NCI-H526 (cell line): ENCODE measurements at regions not wholly inside any gene's neighbourhood (a gene's known extent, or its start where the extent isn't known, plus 50 kb on each side); places are given as distances from the start of the nearest gene placed in this dataset.

Experiments used
- DNase-seq, 2 experiments: peaks; one replicate each; lab custom pipeline; 2025; lab: John Stamatoyannopoulos, UW

DNA sequence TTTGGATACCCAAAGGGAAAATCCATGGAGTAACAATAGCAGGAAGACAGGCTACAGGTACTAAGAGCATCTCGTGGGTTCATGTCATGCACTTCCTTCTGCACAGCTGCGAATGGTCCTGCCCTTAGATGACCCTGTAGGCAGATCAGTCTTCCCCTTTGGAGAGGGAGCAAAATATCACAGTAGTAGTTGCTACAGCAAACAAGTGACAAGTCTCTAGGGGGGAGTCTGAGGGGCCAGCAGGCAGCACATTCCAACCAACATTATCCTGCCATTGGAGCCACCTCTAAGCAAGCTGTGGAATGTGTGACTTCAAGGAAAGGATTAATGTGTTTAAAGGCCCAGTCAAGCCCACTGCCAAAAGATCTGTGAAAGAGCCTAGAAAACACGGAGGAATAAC is 273.2 kb upstream of the PARD3B start:
- no peak for DNase-seq

DNA sequence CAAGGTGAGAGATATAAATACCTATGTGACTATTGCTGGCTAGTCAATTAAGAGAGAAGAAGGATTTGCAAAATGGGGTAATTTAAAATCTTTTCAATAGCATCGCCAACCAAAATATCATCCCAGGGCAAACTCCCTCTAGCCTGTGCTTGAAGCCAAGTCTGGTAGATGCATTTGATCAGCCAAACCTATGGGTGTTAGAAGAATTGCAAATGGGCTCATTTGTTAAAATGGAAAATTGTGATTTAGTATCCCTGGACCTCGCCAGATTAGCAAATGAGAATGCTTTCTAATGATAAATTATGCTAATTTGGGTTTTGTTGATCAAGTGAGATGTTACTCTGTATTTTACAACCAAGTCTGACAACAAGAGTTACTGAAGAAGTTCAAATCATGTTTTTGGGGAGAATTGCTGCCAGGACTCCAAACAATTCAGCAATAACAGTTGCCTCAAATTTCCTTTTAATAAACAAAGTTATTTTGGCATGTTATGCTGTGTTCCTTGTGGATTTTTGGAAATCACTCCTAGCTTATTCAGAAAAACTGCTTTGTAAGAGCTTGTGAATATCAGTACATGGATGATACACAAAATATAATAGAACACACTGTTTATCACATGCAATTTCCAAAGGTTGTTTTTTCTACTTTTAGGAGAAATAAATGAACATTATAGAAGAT is 272.5 kb upstream of the PARD3B start:
- DNase-seq: no peak

- no peak for DNase-seq
These were observed 270.8 kb upstream of the PARD3B start for GRCh38 chr2:204274429-204274828.

GRCh38 chr2:204274991-204275390 is 270.3 kb upstream of the PARD3B start:
- no peak for DNase-seq

DNA sequence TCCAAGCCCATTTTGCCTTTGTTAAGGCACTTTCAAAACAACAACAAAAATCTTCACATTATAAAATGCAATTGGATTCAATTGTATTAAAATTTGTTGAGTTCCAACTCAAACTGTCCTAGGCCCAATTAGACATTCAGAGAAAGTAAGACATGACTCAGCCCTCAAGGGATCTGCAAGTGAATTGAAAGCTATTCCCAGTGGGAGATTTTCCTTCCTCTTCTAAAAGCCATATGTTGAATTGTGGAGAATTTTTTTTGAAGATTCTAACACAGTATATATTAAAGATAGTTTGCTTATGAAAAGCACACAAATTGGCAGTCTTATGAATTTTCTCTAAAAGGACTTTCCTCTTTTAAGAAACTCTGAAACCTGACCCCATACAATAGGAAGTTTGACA is 268.0 kb upstream of the PARD3B start:
- no peak for DNase-seq

DNA sequence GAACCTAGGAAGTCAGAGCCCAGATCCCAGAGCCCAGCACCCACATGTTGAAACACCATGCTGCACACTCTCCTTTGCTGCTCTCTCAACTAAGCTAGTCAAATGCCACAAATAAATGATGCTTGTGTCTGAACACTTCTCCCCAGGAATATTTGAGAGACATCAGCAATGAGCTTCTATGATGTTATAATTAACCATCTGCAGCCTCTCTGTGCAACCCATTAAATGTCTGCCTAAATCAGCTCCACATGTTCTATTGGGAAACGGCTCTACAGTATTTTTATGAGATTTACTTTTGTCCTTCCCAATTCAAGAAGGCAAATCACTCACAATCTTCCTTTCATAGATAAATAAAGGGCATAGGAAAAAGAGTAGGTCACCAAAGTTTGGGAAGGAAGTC is 266.8 kb upstream of the PARD3B start:
- no peak for DNase-seq

DNA sequence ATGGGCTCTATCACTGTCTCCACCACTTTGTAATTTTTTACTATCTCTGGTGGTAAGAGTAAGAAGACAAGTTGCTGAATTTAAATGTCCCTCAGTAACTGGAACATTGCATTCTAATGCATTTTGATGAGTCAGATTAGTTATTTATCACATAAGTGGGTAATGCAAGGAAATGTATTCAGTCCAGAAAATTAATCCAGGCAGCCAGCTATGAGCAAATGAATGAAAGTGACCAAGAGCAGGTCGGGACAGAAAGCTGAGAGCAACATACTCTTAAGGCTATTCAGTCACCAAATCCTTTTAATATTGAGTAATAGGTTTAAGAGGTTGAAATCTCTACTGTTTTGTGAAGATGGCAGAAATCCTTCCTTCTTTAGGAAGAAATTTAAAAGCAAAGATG is 265.5 kb upstream of the PARD3B start:
- no peak for DNase-seq

GRCh38 chr2:204280262-204280668 is 265.0 kb upstream of the PARD3B start:
- no peak for DNase-seq

- DNase-seq: no peak
These were observed 263.2 kb upstream of the PARD3B start for GRCh38 chr2:204282081-204282480.

DNA sequence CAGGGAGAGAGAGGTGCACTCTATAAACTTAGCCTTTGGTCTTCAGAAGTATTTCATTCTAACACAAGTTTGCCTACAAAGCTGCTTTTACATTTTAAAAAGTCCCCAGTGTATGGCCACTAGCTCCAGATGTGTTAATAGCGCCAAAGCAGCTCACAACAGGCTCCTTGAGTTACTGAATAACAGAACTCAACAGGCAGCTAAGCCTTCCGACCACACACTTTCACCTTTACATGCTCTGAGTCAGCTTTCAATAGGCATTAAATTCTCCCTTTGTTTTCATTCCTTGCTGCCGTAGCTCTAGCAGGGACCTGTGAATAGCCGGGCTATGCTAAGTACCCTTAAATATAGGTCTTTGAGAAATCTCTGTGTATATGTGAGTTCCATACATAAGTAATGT is 262.8 kb upstream of the PARD3B start:
- DNase-seq: no peak

- DNase-seq: no peak
These were observed 256.2 kb upstream of the PARD3B start for GRCh38 chr2:204289066-204289465.

GRCh38 chr2:204292439-204292838 is 252.8 kb upstream of the PARD3B start:
- no peak for DNase-seq

DNA sequence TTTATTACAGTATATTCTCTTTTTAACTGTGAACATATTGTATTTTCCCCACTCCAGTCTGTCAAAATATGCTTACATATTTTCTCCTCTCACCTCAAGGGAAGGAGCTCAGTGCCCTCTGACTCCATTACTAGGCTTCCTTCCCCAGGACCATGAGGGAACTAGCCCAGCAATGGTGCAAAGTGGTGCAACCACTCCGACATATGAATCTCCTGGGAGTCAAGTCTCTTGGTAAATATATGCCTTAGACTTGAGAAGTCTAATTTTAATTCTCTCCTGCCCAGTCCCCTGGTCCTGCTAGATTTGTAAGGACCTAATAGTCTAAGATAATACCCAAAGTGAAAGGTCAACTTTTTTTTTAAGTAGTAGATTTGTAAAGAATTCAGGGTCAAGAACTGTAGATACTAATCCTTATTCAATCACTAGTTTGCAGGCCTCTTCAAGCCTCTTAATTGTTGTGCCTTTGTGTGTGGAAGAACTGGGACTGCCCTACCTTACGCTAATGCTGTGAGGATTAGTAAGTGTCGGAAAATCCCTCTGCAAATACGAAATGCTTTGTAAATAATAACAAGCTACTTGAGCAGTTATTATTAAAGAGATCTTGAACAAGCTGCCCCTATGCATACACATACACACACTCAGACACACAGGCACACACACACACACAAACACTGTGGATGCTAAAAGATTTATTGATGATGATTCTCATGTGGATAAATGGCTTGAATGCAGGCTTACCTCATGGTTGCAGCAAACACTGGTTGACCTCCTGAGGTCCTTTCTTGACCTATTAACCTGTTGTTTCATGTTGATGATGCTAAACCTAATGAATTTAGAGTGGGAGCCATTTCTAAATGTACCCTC is 251.2 kb upstream of the PARD3B start:
- no peak for DNase-seq

GRCh38 chr2:204298404-204298803 is 246.9 kb upstream of the PARD3B start:
- no peak for DNase-seq

DNA sequence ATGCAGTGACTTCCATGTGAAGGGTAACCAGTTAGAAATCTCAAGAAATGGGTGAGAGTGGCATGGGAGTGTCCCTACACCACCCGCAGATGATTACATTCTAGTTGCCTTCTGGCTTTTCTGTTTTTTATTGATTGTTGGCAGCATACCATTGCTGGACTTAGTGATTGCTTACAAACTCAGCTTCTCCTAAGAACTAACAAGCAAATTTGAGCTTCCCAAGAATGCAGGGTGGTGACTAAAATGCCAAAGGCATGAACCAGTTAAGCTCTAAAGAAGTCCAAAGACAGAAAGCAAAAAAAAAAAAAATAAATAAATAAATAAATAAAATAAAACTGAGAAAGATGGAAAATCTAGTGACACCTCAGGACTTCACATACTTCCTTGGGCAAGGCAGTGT is 245.5 kb upstream of the PARD3B start:
- no peak for DNase-seq

GRCh38 chr2:204306667-204307066 is 238.6 kb upstream of the PARD3B start:
- no peak for DNase-seq

- DNase-seq: no peak
These were observed 233.2 kb upstream of the PARD3B start for GRCh38 chr2:204312105-204312504.

GRCh38 chr2:204313256-204313655 is 232.0 kb upstream of the PARD3B start:
- no peak for DNase-seq

GRCh38 chr2:204315236-204315662 is 230.0 kb upstream of the PARD3B start:
- no peak for DNase-seq

DNA sequence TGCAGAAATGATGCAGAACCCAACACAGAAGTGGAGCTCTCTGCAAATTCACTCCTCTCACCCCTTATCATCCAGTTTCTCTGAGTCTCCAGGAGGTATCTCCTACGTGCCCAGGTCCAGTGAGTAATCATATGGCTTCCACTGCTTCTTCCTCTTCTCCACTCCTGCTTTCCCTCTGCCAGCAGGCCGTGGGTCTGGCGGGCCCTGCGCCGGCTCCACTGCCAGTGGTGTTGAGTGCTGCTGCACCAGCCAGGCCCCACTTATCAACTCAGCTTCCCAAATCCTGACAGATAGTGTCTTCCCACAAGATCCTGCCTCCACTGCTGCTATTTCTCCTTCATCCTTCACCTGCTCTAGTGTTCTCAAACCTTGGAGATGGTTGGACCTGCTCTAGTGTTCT is 227.6 kb upstream of the PARD3B start:
- no peak for DNase-seq

GRCh38 chr2:204321027-204321800 is 224.1 kb upstream of the PARD3B start:
- DNase-seq: no peak

DNA sequence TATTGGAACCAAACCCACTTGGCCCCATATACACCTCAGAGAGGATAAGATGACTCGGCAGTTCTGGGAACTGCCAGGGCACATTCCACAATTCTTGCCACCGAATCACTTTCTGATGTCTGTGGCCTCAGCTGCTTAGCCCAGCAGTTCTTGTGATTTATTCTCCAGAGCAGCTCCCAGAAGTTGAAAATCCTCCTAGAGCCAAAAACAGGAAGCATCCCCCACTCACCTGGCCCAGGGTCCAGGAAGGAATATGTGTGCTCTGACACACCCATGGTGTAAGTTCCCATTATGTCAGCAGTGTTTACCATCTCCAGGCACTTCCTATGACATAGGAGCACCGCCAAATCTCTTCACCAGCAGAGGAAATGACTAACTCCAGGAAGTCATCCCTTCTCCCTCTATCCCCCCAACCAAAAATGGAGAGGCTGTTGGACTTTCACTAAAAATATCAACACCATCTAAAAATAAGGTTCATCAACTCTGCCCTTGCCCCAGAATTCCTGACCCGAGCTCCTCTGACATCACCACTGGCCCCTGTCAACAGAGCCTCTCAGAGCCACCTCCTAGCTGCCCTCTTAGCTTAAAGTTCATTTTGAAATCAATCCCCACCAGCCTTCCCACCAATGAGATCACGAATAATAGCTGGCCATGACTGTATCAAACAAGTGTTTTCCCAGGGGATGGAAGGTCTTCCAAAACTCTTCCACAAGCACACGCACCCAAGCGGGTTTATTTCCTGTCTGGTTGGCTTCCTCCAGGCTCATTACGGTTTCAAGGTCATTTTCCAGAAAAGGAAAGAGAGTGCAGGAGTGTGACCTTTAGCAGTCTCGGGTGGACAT is 223.1 kb upstream of the PARD3B start:
- no peak for DNase-seq
